ENCODE measurements at regions not wholly inside any gene's neighbourhood (a gene's known extent, or its start where the extent isn't known, plus 50 kb on each side); places are given as distances from the start of the nearest gene placed in this dataset.

- no peak for TF ChIP-seq CTCF (IDR thresholded peaks at IDR 0.05; ENCODE audit: low read length, missing control alignments)
- no peak overlapping the region for H3K4me3 ChIP-seq (replicated peaks; ENCODE audit: low read depth, low read length)
- no peak for DNase-seq (ENCODE audit: low read depth)
These were observed 311.2 kb downstream of the SEC23A start for GRCh38 chr14:38791862-38792261.

DNA sequence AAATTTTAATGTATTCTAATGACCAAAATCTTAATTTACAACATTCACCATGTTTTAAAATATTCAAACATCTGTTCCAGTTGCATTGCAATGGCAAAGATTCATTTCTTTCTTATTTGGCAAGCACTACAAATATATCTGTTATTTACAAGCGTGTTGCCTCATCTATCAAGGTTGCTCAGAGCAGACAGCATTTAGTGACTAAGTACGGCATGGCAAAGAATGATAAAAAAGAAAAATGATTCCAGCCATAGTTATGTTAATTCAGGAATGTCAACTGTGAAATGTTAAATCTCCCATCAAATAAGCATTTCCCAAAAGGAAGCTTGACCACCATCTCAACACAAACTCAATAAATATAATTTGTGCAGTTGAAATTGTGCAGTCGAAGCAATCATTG lies 312.1 kb downstream of the SEC23A start:
- TF ChIP-seq CTCF (IDR thresholded peaks at IDR 0.05; ENCODE audit: low read length, missing control alignments) = no peak
- no peak for DNase-seq (ENCODE audit: low read depth)
- H3K4me3 ChIP-seq (replicated peaks; ENCODE audit: low read depth, low read length) = no peak overlapping the region

DNA sequence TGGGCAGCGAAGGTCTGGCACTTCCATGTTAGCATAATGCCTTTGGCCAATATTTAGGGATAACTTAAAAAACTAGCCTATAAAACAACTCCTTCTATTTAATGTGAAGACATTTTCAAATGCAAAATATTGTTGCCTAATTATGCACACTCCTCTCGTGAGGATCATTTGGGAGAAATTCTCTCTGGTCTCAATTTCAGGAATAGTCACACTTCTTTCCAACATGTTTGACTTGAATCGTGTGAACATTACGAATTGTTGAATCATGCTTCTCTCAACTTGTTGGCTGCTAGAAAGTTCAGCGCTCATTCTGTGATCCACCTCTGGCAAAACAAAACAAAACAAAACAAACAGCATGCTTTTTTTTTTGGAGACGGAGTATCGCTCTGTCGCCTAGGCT lies 313.2 kb downstream of the SEC23A start:
- no peak for DNase-seq (ENCODE audit: low read depth)
- no peak overlapping the region for H3K4me3 ChIP-seq (replicated peaks; ENCODE audit: low read depth, low read length)
- no peak for TF ChIP-seq CTCF (IDR thresholded peaks at IDR 0.05; ENCODE audit: low read length, missing control alignments)

GRCh38 chr14:38788060-38788459 lies 315.0 kb downstream of the SEC23A start:
- no peak for TF ChIP-seq CTCF (IDR thresholded peaks at IDR 0.05; ENCODE audit: low read length, missing control alignments)
- H3K4me3 ChIP-seq (replicated peaks; ENCODE audit: low read depth, low read length) = no peak overlapping the region

DNA sequence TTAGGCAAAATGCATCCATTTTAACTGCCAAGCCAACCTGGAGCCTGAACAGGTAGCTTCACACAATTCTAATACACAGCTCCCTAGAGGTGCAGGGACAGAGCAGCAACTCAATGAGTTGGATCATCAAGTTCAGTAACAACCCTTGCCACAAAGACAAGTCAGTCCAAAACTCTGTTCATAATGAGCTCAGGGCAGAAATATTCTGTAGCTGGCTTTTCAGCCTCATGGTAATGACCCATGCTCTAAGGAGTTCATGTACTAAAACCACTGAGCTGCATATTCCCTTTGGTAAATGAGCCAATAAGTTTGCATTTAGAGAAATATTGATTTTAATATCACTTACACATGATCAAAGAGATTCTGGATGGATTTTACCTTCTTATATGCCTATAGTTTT lies 316.1 kb downstream of the SEC23A start:
- DNase-seq (ENCODE audit: low read depth) = no peak
- TF ChIP-seq CTCF (IDR thresholded peaks at IDR 0.05; ENCODE audit: low read length, missing control alignments) = no peak
- no peak overlapping the region for H3K4me3 ChIP-seq (replicated peaks; ENCODE audit: low read depth, low read length)

More at GRCh38 chr14:38788060-38788459, 315.0 kb downstream of the SEC23A start:
- DNase-seq (ENCODE audit: low read depth) = no peak

DNA sequence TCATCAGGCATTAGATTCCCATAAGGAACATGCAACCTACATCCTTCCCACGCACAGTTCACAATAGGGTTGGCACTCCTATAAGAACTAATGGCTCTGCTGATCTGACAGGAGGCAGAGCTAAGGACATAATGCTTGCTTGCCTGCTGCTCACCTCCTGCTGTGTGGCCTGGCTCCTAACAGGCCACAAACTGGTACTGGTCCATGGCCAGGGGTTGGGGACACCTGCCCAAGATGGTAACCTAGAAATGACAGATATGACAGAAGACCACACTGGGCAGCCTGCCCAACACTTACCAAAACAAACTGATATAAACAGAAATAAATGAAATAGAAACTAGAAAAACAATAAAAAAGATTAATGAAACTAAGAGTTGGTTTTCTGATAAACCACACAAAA lies 325.6 kb downstream of the SEC23A start:
- no peak overlapping the region for H3K4me3 ChIP-seq (replicated peaks; ENCODE audit: low read depth, low read length)

More for the DNA sequence above, 325.6 kb downstream of the SEC23A start:
- no peak for TF ChIP-seq CTCF (IDR thresholded peaks at IDR 0.05; ENCODE audit: low read length, missing control alignments)
- no peak for DNase-seq (ENCODE audit: low read depth)

All from fibroblast of pulmonary artery (primary cell).